Keratinocyte (primary cell): ENCODE measurements at regions not wholly inside any gene's neighbourhood (a gene's known extent, or its start where the extent isn't known, plus 50 kb on each side); places are given as distances from the start of the nearest gene placed in this dataset.

Experiments used
- DNase-seq: peaks from one replicate; pipeline ENCODE4 v3.0.0-alpha.2; 2011; ENCODE audit warnings: low read depth, missing footprints, low spot score
- FAIRE-seq: peaks from 2 replicates; lab custom pipeline; 2011; peaks lifted over from hg19 to GRCh38; lab: Jason Lieb, UNC
- H2AFZ ChIP-seq: 2 replicates; pipeline ENCODE4 v1.6.0; 2012; ENCODE audit warnings: low read length, control low read depth, inconsistent platforms; ENCODE audit not compliant: control insufficient read depth
- H3K27ac ChIP-seq: 2 replicates; pipeline ENCODE4 v1.5.1; 2011; ENCODE audit warnings: low read length; ENCODE audit not compliant: control insufficient read depth, insufficient read depth
- H3K27me3 ChIP-seq: 3 replicates; pipeline ENCODE4 v1.6.0; 2011; ENCODE audit warnings: low read length; ENCODE audit not compliant: control insufficient read depth, insufficient read depth; ENCODE audit errors: extremely low read depth
- H3K36me3 ChIP-seq, 2 experiments: 2 replicates in 1 of 2; 3 replicates in 1 of 2; pipeline ENCODE4 v1.5.1; 2011; ENCODE audit warnings: low read length in 2 of 2, mild to moderate bottlenecking in 1 of 2; ENCODE audit not compliant: control insufficient read depth in 2 of 2, insufficient read depth in 2 of 2; ENCODE audit errors: extremely low read depth in 1 of 2
- H3K4me1 ChIP-seq: 3 replicates; pipeline ENCODE4 v1.5.1; 2011; ENCODE audit warnings: low read length; ENCODE audit not compliant: control insufficient read depth, insufficient read depth; ENCODE audit errors: extremely low read depth
- H3K4me2 ChIP-seq: 3 replicates; pipeline ENCODE4 v1.6.0; 2011; ENCODE audit warnings: low read depth, low read length; ENCODE audit not compliant: control insufficient read depth, insufficient read depth; ENCODE audit errors: extremely low read depth
- H3K4me3 ChIP-seq, 3 experiments: fragments of 200-600 bp in 1 of 3; sonication (generic) in 1 of 3; 2 replicates in 2 of 3; 3 replicates in 1 of 3; pipeline ENCODE4 v1.5.1; 2011 to 2016; ENCODE audit warnings: low read length in 3 of 3, mild to moderate bottlenecking in 3 of 3, control low read depth in 2 of 3, inconsistent platforms in 1 of 3, low read depth in 1 of 3, mixed read lengths in 1 of 3, mixed run types in 1 of 3, moderate library complexity in 1 of 3; ENCODE audit not compliant: control insufficient read depth in 2 of 3, insufficient read depth in 2 of 3; ENCODE audit errors: extremely low read depth in 1 of 3
- H3K79me2 ChIP-seq: 2 replicates; pipeline ENCODE4 v1.6.0; 2012; ENCODE audit warnings: low read length; ENCODE audit not compliant: control insufficient read depth, insufficient read depth
- H3K9ac ChIP-seq: 3 replicates; pipeline ENCODE4 v1.6.0; 2011; ENCODE audit warnings: low read length; ENCODE audit not compliant: control insufficient read depth, insufficient read depth; ENCODE audit errors: extremely low read depth
- H3K9me1 ChIP-seq: 3 replicates; pipeline ENCODE4 v1.6.0; 2011; ENCODE audit warnings: low read length; ENCODE audit not compliant: control insufficient read depth, insufficient read depth; ENCODE audit errors: extremely low read depth
- H3K9me3 ChIP-seq: 2 replicates; pipeline ENCODE4 v1.5.1; 2012; ENCODE audit warnings: low read depth, low read length; ENCODE audit not compliant: control insufficient read depth
- H4K20me1 ChIP-seq: 3 replicates; pipeline ENCODE4 v1.6.0; 2011; ENCODE audit warnings: low read length; ENCODE audit not compliant: control insufficient read depth, insufficient read depth; ENCODE audit errors: extremely low read depth
- EZH2 ChIP-seq: IDR thresholded peaks from one replicate; pipeline ENCODE4 v1.6.1; 2012; ENCODE audit warnings: inconsistent platforms, mild to moderate bottlenecking, low read length, moderate library complexity
- dilution Hi-C: fragments of 300-500 bp; cut with MboI; formaldehyde crosslinking; loops from one replicate; pipeline ENCODE4 v1.7.0; 2020; ENCODE audit warnings: low sequenced_read_pairs; ENCODE audit not compliant: extremely low pct_ligation_motif_present
- TF ChIP-seq, protein P1 (sequence below), 3 experiments: IDR thresholded peaks in 1 of 3; conservative IDR thresholded peaks in 1 of 3; optimal IDR thresholded peaks in 1 of 3; 2 replicates in 2 of 3; 3 replicates in 1 of 3; pipeline versions ENCODE3 to v1.5.1; 2011; ENCODE audit warnings: low read length in 3 of 3, mild to moderate bottlenecking in 3 of 3, moderate library complexity in 2 of 3, control low read depth in 1 of 3, inconsistent platforms in 1 of 3; ENCODE audit not compliant: insufficient read depth in 2 of 3; ENCODE audit errors: extremely low read depth in 1 of 3

DNA sequence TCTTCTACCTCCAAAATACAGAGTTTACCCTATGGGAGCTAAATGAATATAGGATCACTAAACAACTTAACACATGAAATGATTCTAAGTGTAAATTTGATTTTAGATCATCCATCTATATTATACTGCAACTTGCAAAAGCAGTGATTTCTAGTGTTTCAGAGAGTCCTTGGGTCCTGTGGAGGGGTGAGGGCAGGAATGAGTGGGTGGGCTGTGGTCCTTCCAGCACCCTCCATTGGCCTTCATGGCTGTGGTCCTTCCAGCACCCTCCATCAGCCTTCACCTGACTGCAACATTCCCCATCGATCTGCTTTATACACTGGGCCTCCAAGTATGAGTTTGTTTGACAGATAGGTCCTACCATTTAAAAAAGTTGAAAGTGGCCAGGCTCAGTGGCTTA, 70.5 kb downstream of the TTC6 start:
- no peak overlapping the region for H2AFZ ChIP-seq
- H4K20me1 ChIP-seq = no peaks in the 10 kb centered on the region
- dilution Hi-C loops = no loop called here
- H3K9me1 ChIP-seq = no peaks in the 10 kb centered on the region
- no peak overlapping the region for H3K4me3 ChIP-seq
- no peaks in the 10 kb centered on the region for H3K9me3 ChIP-seq
- no peaks in the 10 kb centered on the region for H3K27me3 ChIP-seq
- H3K27ac ChIP-seq = no peak overlapping the region
- H3K36me3 ChIP-seq = no peaks in the 10 kb centered on the region
- H3K4me2 ChIP-seq = no peak overlapping the region
- no peaks in the 10 kb centered on the region for H3K4me1 ChIP-seq
- no peaks in the 10 kb centered on the region for H3K79me2 ChIP-seq
- DNase-seq (no peak), FAIRE-seq (no peak)
- no peak for TF ChIP-seq EZH2
- TF ChIP-seq, protein P1, sequence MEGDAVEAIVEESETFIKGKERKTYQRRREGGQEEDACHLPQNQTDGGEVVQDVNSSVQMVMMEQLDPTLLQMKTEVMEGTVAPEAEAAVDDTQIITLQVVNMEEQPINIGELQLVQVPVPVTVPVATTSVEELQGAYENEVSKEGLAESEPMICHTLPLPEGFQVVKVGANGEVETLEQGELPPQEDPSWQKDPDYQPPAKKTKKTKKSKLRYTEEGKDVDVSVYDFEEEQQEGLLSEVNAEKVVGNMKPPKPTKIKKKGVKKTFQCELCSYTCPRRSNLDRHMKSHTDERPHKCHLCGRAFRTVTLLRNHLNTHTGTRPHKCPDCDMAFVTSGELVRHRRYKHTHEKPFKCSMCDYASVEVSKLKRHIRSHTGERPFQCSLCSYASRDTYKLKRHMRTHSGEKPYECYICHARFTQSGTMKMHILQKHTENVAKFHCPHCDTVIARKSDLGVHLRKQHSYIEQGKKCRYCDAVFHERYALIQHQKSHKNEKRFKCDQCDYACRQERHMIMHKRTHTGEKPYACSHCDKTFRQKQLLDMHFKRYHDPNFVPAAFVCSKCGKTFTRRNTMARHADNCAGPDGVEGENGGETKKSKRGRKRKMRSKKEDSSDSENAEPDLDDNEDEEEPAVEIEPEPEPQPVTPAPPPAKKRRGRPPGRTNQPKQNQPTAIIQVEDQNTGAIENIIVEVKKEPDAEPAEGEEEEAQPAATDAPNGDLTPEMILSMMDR (optimal IDR thresholded peaks at IDR 0.05 in 1 of 3, IDR thresholded peaks at IDR 0.05 in 1 of 3, conservative IDR thresholded peaks at IDR 0.05 in 1 of 3; ENCODE audit: extremely low read depth in 1 of 3, insufficient read depth in 2 of 3, low read length in 3 of 3) = no peak
- no peak overlapping the region for H3K9ac ChIP-seq

DNA sequence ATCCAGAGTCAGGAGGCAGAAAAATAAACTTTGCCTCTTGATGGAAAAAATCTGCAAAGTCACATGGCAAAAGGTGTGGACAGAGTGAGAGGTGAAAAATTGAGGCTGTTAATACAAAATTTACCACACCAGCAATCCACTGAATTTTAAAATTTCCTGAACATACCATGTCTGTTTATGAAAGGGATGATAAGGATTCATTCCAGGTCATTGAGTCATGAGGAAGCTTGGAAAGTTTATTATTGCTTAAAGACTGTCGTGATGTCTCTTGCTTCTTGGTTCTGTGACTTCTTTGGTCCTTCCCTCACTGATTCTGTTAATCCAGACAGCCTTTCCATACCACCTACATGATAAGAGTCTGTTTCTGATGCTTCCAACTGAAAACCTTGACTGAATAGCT, 73.2 kb downstream of the TTC6 start:
- H3K9ac ChIP-seq = no peak overlapping the region
- DNase-seq (no peak), FAIRE-seq (no peak)
- dilution Hi-C loops = no loop called here
- no peaks in the 10 kb centered on the region for H3K9me1 ChIP-seq
- no peaks in the 10 kb centered on the region for H3K27me3 ChIP-seq
- H3K4me3 ChIP-seq = no peak overlapping the region
- no peaks in the 10 kb centered on the region for H4K20me1 ChIP-seq
- no peaks in the 10 kb centered on the region for H3K79me2 ChIP-seq
- no peaks in the 10 kb centered on the region for H3K9me3 ChIP-seq
- TF ChIP-seq, protein P1 (optimal IDR thresholded peaks at IDR 0.05 in 1 of 3, IDR thresholded peaks at IDR 0.05 in 1 of 3, conservative IDR thresholded peaks at IDR 0.05 in 1 of 3; ENCODE audit: extremely low read depth in 1 of 3, insufficient read depth in 2 of 3, low read length in 3 of 3) = no peak
- no peak for TF ChIP-seq EZH2
- no peak overlapping the region for H3K27ac ChIP-seq
- H2AFZ ChIP-seq = no peak overlapping the region
- no peaks in the 10 kb centered on the region for H3K36me3 ChIP-seq
- H3K4me1 ChIP-seq = no peaks in the 10 kb centered on the region
- no peak overlapping the region for H3K4me2 ChIP-seq
